Natural killer cell (primary cell): ENCODE measurements at regions not wholly inside any gene's neighbourhood (a gene's known extent, or its start where the extent isn't known, plus 50 kb on each side); places are given as distances from the start of the nearest gene placed in this dataset.

Experiments used
- ATAC-seq, 3 donors: fragments of 150-1000 bp in 2 of 3; fragments of 200-7000 bp in 1 of 3; cut with Tn5 transposase; 1 replicate in 1 of 3; 2 replicates in 2 of 3; pipeline ENCODE4 v1.10.0; 2021; ENCODE audit warnings: mild to moderate bottlenecking in 2 of 3, moderate library complexity in 2 of 3
- DNase-seq, 2 donors: peaks; one replicate each; pipeline versions ENCODE4 v3.0.0 to v3.0.0-alpha.2; 2013 to 2021; ENCODE audit warnings: mixed read lengths in 1 of 2
- H3K27ac ChIP-seq: one replicate; pipeline ENCODE4 v1.5.1; 2013; ENCODE audit warnings: mild to moderate bottlenecking, low read length
- H3K27me3 ChIP-seq: one replicate; pipeline ENCODE4 v1.6.1; 2013; ENCODE audit warnings: low read length; ENCODE audit not compliant: control insufficient read depth, insufficient read depth
- H3K36me3 ChIP-seq: one replicate; pipeline ENCODE4 v1.6.1; 2013; ENCODE audit warnings: low read length; ENCODE audit not compliant: control insufficient read depth, insufficient read depth
- H3K4me1 ChIP-seq: one replicate; pipeline ENCODE4 v1.6.1; 2013; ENCODE audit warnings: low read length; ENCODE audit not compliant: control insufficient read depth, insufficient read depth
- H3K4me3 ChIP-seq: one replicate; pipeline ENCODE4 v1.5.1; 2013; ENCODE audit warnings: low read length
- H3K9me3 ChIP-seq: one replicate; pipeline ENCODE4 v1.6.1; 2013; ENCODE audit warnings: low read length; ENCODE audit not compliant: control insufficient read depth, insufficient read depth
- H3K27ac Mint-ChIP-seq, 2 donors: one replicate each; pipeline ENCODE4 v1.8.0; 2022; ENCODE audit warnings: mild to moderate bottlenecking in 2 of 2, mixed read lengths in 2 of 2, moderate library complexity in 1 of 2
- H3K27me3 Mint-ChIP-seq, 2 donors: one replicate each; pipeline ENCODE4 v1.8.0; 2022; ENCODE audit warnings: low read depth in 2 of 2, mixed read lengths in 2 of 2
- H3K36me3 Mint-ChIP-seq: one replicate; pipeline ENCODE4 v1.8.0; 2022; ENCODE audit warnings: mixed read lengths
- H3K4me1 Mint-ChIP-seq, 2 donors: one replicate each; pipeline ENCODE4 v1.8.0; 2022; ENCODE audit warnings: mixed read lengths in 2 of 2
- H3K4me3 Mint-ChIP-seq: one replicate; pipeline ENCODE4 v1.8.0; 2022; ENCODE audit warnings: mild to moderate bottlenecking, moderate library complexity, mixed read lengths
- H3K9me3 Mint-ChIP-seq, 2 donors: one replicate each; pipeline ENCODE4 v1.8.0; 2022; ENCODE audit warnings: mixed read lengths in 2 of 2
- CTCF ChIP-seq: fragments of 200-600 bp; IDR thresholded peaks from one replicate; pipeline ENCODE4 v1.8.0; 2022; ENCODE audit warnings: antibody characterized with exemption
- WGBS: methylation state at CpG from one replicate; pipeline ENCODE4 v1.1.7; 2013; ENCODE audit warnings: missing lambda C conversion rate; ENCODE audit not compliant: insufficient coverage; 5-methylcytosine and 5-hydroxymethylcytosine counted together
- intact Hi-C: fragments of 100-400 bp; cut with micrococcal nuclease; formaldehyde crosslinking; loops from one replicate; pipeline ENCODE4 v1.14.2; 2022

DNA sequence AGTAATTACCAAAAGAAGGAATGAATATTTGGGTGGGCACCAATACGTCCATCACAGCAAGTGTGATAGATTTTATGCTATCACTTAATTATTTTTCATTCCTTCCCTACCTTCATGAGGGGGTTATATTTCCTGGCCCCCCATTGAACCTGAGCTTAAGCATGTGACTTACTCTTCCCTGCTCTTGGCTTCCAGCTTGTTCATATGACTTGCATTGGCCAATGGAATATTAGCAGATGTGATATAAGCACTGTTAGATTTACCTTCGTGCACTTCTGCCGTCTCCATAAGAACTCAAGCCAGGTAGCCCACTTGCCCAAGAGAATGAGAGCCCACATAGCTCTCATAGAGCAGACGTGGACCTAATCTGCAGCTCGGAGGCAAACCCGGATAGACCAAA, 99.1 kb upstream of the SMARCA2 start:
- no peak for TF ChIP-seq CTCF
- H3K36me3 Mint-ChIP-seq = no peaks in the 10 kb centered on the region
- no peak overlapping the region for H3K4me3 Mint-ChIP-seq
- Histone ChIP-seq H3K27me3 (peaks cover 3% of the 10 kb centered on the region), H3K9me3 (no peaks in the 10 kb centered on the region), H3K36me3 (no peaks in the 10 kb centered on the region), H3K4me1 (no peaks in the 10 kb centered on the region), H3K27ac (no peak overlapping the region), H3K4me3 (no peak overlapping the region)
- H3K4me1 Mint-ChIP-seq = no peaks in the 10 kb centered on the region
- H3K9me3 Mint-ChIP-seq = peaks cover 0 to 3% of the 10 kb centered on the region in 2 donors
- intact Hi-C loops = no loop called here
- ATAC-seq (no peak), DNase-seq (no peak)
- 97% methylated on average over 5 of the region's 6 CpGs for WGBS
- peaks cover 19 to 35% of the 10 kb centered on the region in 2 donors for H3K27me3 Mint-ChIP-seq
- no peak overlapping the region for H3K27ac Mint-ChIP-seq

GRCh38 chr9:1916655-1917054, 98.5 kb upstream of the SMARCA2 start:
- H3K9me3 Mint-ChIP-seq = peaks cover 0 to 1% of the 10 kb centered on the region in 2 donors
- DNase-seq (no peak), ATAC-seq (no peak)
- Histone ChIP-seq H3K9me3 (no peaks in the 10 kb centered on the region), H3K36me3 (no peaks in the 10 kb centered on the region), H3K4me3 (no peak overlapping the region), H3K27me3 (peaks cover 3% of the 10 kb centered on the region), H3K27ac (no peak overlapping the region), H3K4me1 (no peaks in the 10 kb centered on the region)
- TF ChIP-seq CTCF = no peak
- peaks cover 17 to 34% of the 10 kb centered on the region in 2 donors for H3K27me3 Mint-ChIP-seq
- intact Hi-C loops = no loop called here
- H3K36me3 Mint-ChIP-seq = no peaks in the 10 kb centered on the region
- H3K4me1 Mint-ChIP-seq = no peaks in the 10 kb centered on the region
- no peak overlapping the region for H3K27ac Mint-ChIP-seq
- WGBS = 91% methylated on average over 12 of the region's 12 CpGs
- no peak overlapping the region for H3K4me3 Mint-ChIP-seq

DNA sequence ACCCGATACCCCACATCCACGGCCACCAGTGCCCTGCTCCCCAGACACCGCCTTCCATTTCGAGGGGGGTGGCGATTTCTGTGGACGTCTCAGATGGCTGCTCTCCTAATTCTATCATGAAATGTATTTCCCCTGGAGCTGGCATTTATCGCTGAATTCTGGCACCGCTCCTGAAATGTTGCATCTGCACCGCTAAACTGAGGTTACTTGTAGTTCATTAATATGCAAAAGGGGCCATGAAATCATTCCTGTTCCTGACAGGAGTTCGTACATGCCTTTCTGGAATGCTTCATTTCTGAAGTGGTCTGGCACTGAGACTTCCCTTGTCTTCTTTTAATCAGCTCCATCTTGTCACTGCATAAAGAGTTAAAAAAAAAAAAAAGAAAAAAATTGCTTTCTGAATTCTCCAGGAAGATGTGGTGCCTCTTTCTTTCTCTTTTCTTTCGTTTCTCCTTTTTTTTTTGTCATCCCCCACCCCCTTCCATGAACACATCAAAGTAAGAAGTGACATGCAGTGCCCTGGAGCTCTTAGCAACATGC, 97.7 kb upstream of the SMARCA2 start:
- no peak overlapping the region for H3K4me3 Mint-ChIP-seq
- no peaks in the 10 kb centered on the region for H3K36me3 ChIP-seq
- no peak overlapping the region for H3K4me3 ChIP-seq
- peaks cover 19 to 34% of the 10 kb centered on the region in 2 donors for H3K27me3 Mint-ChIP-seq
- intact Hi-C loops = no loop called here
- no peaks in the 10 kb centered on the region for H3K4me1 ChIP-seq
- ATAC-seq = no peak
- no peak for TF ChIP-seq CTCF
- H3K9me3 Mint-ChIP-seq = no peaks in the 10 kb centered on the region
- no peaks in the 10 kb centered on the region for H3K4me1 Mint-ChIP-seq
- DNase-seq = no peak
- 82% methylated on average over 10 of the region's 11 CpGs for WGBS
- H3K27ac Mint-ChIP-seq = no peak overlapping the region
- peaks cover 3% of the 10 kb centered on the region for H3K27me3 ChIP-seq
- H3K36me3 Mint-ChIP-seq = no peaks in the 10 kb centered on the region
- no peaks in the 10 kb centered on the region for H3K9me3 ChIP-seq
- no peak overlapping the region for H3K27ac ChIP-seq

GRCh38 chr9:1918108-1918507, 97.0 kb upstream of the SMARCA2 start:
- H3K27ac ChIP-seq = no peak overlapping the region
- intact Hi-C loops = no loop called here
- no peak overlapping the region for H3K4me3 ChIP-seq
- H3K4me1 Mint-ChIP-seq = no peaks in the 10 kb centered on the region
- no peaks in the 10 kb centered on the region for H3K36me3 Mint-ChIP-seq
- no peak for DNase-seq
- peaks cover 19 to 34% of the 10 kb centered on the region in 2 donors for H3K27me3 Mint-ChIP-seq
- peaks cover 3% of the 10 kb centered on the region for H3K27me3 ChIP-seq
- H3K27ac Mint-ChIP-seq = no peak overlapping the region
- no peaks in the 10 kb centered on the region for H3K4me1 ChIP-seq
- no peak for ATAC-seq
- H3K4me3 Mint-ChIP-seq = no peak overlapping the region
- H3K9me3 Mint-ChIP-seq = no peaks in the 10 kb centered on the region
- TF ChIP-seq CTCF = no peak
- WGBS = 71% methylated on average over 3 of the region's 3 CpGs
- H3K36me3 ChIP-seq = no peaks in the 10 kb centered on the region
- no peaks in the 10 kb centered on the region for H3K9me3 ChIP-seq
